HUES6 (cell line): ENCODE measurements at regions not wholly inside any gene's neighbourhood (a gene's known extent, or its start where the extent isn't known, plus 50 kb on each side); places are given as distances from the start of the nearest gene placed in this dataset.

ENCODE experiments used
- H3K27ac ChIP-seq: 2 replicates; pipeline ENCODE4 v1.7.0; 2013; ENCODE audit warnings: low read depth, mild to moderate bottlenecking, low read length, inconsistent platforms
- H3K27me3 ChIP-seq: 2 replicates; pipeline ENCODE4 v1.6.1; 2013; ENCODE audit warnings: low read length; ENCODE audit not compliant: control insufficient read depth, insufficient read depth
- H3K36me3 ChIP-seq: 2 replicates; pipeline ENCODE4 v1.6.1; 2013; ENCODE audit warnings: low read length; ENCODE audit not compliant: control insufficient read depth, insufficient read depth
- H3K4me1 ChIP-seq: 2 replicates; pipeline ENCODE4 v1.6.1; 2013; ENCODE audit warnings: low read length; ENCODE audit not compliant: control insufficient read depth, insufficient read depth
- H3K4me3 ChIP-seq: 2 replicates; pipeline ENCODE4 v1.5.1; 2013; ENCODE audit warnings: low read depth, low read length
- H3K9ac ChIP-seq: one replicate; pipeline ENCODE4 v1.6.1; 2013; ENCODE audit warnings: mild to moderate bottlenecking, low read length
- H3K9me3 ChIP-seq: 2 replicates; pipeline ENCODE4 v1.6.1; 2013; ENCODE audit warnings: low read depth, low read length; ENCODE audit not compliant: control insufficient read depth, insufficient read depth

- H3K27ac ChIP-seq, result no peak overlapping the region
Observed at GRCh38 chr1:244280201-244280600, 171.5 kb downstream of the ADSS2 start.

GRCh38 chr1:244280859-244281258, 170.8 kb downstream of the ADSS2 start:
- Histone ChIP-seq H3K9ac (no peak overlapping the region), H3K4me1 (no peaks in the 10 kb centered on the region), H3K27ac (no peak overlapping the region), H3K4me3 (no peak overlapping the region), H3K27me3 (no peaks in the 10 kb centered on the region), H3K36me3 (no peaks in the 10 kb centered on the region), H3K9me3 (peaks cover 4% of the 10 kb centered on the region; the same call in 1 of the 2 replicates)

More at GRCh38 chr1:244280201-244280600, 171.5 kb downstream of the ADSS2 start:
- Histone ChIP-seq H3K9me3 (peaks cover 4% of the 10 kb centered on the region; the same call in 1 of the 2 replicates), H3K27me3 (no peaks in the 10 kb centered on the region; the same call in 1 of the 2 replicates), H3K4me3 (no peak overlapping the region), H3K4me1 (no peaks in the 10 kb centered on the region), H3K9ac (no peak overlapping the region), H3K36me3 (no peaks in the 10 kb centered on the region)

GRCh38 chr1:244283772-244284171, 167.9 kb downstream of the ADSS2 start:
- H3K4me1 ChIP-seq, result no peaks in the 10 kb centered on the region

GRCh38 chr1:244284641-244285156, 167.0 kb downstream of the ADSS2 start:
- no peak overlapping the region for H3K9ac ChIP-seq
- H3K36me3 ChIP-seq, result no peaks in the 10 kb centered on the region
- H3K9me3 ChIP-seq, result peaks cover 10% of the 10 kb centered on the region
- no peaks in the 10 kb centered on the region for H3K27me3 ChIP-seq
- no peaks in the 10 kb centered on the region for H3K4me1 ChIP-seq
- H3K27ac ChIP-seq, result no peak overlapping the region
- no peak overlapping the region for H3K4me3 ChIP-seq

More at GRCh38 chr1:244283772-244284171, 167.9 kb downstream of the ADSS2 start:
- H3K4me3 ChIP-seq, result no peak overlapping the region
- H3K27ac ChIP-seq, result no peak overlapping the region
- H3K36me3 ChIP-seq, result no peaks in the 10 kb centered on the region
- H3K9me3 ChIP-seq, result peaks cover 10% of the 10 kb centered on the region
- no peak overlapping the region for H3K9ac ChIP-seq
- no peaks in the 10 kb centered on the region for H3K27me3 ChIP-seq

- Histone ChIP-seq H3K9ac (no peak overlapping the region), H3K4me3 (no peak overlapping the region), H3K9me3 (peaks cover 10% of the 10 kb centered on the region), H3K36me3 (no peaks in the 10 kb centered on the region), H3K4me1 (no peaks in the 10 kb centered on the region), H3K27me3 (no peaks in the 10 kb centered on the region), H3K27ac (no peak overlapping the region)
Observed at GRCh38 chr1:244286341-244286740, 165.4 kb downstream of the ADSS2 start.

GRCh38 chr1:244287726-244288125, 164.0 kb downstream of the ADSS2 start:
- Histone ChIP-seq H3K36me3 (no peaks in the 10 kb centered on the region), H3K4me3 (no peak overlapping the region), H3K9me3 (peaks cover 10% of the 10 kb centered on the region), H3K4me1 (no peaks in the 10 kb centered on the region), H3K27me3 (no peaks in the 10 kb centered on the region), H3K9ac (no peak overlapping the region), H3K27ac (no peak overlapping the region)

GRCh38 chr1:244288663-244289062, 163.0 kb downstream of the ADSS2 start:
- Histone ChIP-seq H3K27me3 (no peaks in the 10 kb centered on the region), H3K36me3 (no peaks in the 10 kb centered on the region), H3K9ac (no peak overlapping the region), H3K4me1 (no peaks in the 10 kb centered on the region), H3K27ac (no peak overlapping the region), H3K9me3 (peaks cover 10% of the 10 kb centered on the region), H3K4me3 (no peak overlapping the region)

GRCh38 chr1:244289991-244290785, 161.5 kb downstream of the ADSS2 start:
- H3K9me3 ChIP-seq, result peaks cover 10% of the 10 kb centered on the region
- no peaks in the 10 kb centered on the region for H3K4me1 ChIP-seq
- H3K4me3 ChIP-seq, result no peak overlapping the region
- no peak overlapping the region for H3K9ac ChIP-seq
- no peak overlapping the region for H3K27ac ChIP-seq
- H3K36me3 ChIP-seq, result no peaks in the 10 kb centered on the region
- no peaks in the 10 kb centered on the region for H3K27me3 ChIP-seq

GRCh38 chr1:244291236-244292201, 160.2 kb downstream of the ADSS2 start:
- no peaks in the 10 kb centered on the region for H3K4me1 ChIP-seq
- H3K27me3 ChIP-seq, result no peaks in the 10 kb centered on the region
- peaks cover 7% of the 10 kb centered on the region for H3K9me3 ChIP-seq
- H3K27ac ChIP-seq, result no peak overlapping the region
- H3K36me3 ChIP-seq, result no peaks in the 10 kb centered on the region
- no peak overlapping the region for H3K4me3 ChIP-seq
- no peak overlapping the region for H3K9ac ChIP-seq

- H3K36me3 ChIP-seq, result no peaks in the 10 kb centered on the region
- H3K4me1 ChIP-seq, result peaks cover 3% of the 10 kb centered on the region; the same call in 1 of the 2 replicates
- H3K27ac ChIP-seq, result no peak overlapping the region
- H3K4me3 ChIP-seq, result no peak overlapping the region
- no peak overlapping the region for H3K9ac ChIP-seq
- no peaks in the 10 kb centered on the region for H3K27me3 ChIP-seq
- no peaks in the 10 kb centered on the region for H3K9me3 ChIP-seq
Observed at GRCh38 chr1:244294599-244295224, 157.0 kb downstream of the ADSS2 start.
